G401.6 (cell line): ENCODE measurements at regions not wholly inside any gene's neighbourhood (a gene's known extent, or its start where the extent isn't known, plus 50 kb on each side); places are given as distances from the start of the nearest gene placed in this dataset.

Experiments used
- FAIRE-seq: peaks from 2 replicates; lab custom pipeline; 2012; peaks lifted over from hg19 to GRCh38; lab: Jason Lieb, UNC

DNA sequence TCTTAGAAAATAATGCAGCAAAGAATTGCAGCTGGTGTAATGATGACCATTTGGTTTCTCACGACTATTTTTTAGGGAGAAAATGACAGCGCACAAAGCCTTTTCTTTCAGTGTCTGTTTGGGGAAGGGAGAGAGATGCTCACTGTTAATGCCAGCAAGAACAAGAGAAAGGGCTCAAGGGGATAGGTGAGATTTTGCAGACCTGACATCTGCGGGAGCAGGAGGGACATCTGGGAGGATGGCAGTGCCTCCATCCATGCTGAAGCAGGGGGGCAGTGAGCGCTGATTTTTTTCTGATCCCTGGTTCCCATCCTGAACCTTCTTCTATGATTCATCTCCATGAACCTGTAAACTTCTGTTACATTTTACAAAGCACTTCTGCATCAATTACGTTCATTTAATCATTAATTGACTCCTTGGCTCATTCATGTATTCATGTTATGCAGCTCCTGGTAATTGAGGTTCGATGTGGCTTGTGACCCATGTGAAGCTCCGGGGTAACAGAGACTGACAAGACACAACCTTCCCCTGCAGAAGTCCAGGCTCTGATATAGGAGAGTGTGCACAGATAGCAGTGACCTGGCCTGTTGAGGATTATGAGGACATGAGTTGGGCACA lies 595.3 kb downstream of the PTPRU start:
- FAIRE-seq: no peak

DNA sequence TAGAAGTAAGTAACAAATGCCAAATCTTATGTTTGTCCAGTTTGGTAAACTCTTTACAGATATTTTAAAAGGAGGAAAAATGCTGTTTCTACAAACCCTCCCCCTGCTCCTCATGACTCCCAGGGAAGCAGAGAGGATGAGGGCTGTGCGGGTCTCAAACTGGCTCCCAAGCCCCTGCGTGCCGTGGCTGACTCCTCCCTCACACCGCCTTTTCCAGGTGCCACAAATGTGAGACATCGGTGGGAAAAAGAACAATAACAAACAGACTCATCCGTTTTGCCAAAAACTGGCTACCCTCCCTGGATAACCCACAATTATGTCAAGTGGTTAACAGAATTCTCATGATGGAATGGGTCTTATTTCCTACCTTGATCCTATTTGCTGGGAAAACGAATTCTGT lies 594.6 kb downstream of the PTPRU start:
- no peak for FAIRE-seq

DNA sequence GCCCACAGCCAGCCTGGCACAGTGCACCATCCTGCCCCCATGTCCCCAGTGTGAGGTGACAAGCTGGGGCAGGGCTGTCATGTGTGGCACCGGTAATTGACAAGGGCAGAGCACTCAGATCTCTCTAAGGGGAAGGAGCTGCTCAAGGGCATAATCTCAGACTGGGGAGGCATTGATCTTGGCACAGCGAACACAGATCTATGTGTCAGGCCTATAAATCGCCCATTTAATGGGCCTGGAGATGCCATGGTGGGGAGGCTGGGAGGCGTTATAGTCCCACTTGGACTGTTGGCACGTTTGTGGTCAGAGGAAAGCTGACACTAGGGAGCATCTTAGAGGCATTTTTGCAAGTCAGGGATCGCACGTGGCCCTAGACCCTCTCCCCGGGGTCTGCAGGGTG lies 594.1 kb downstream of the PTPRU start:
- FAIRE-seq: no peak

DNA sequence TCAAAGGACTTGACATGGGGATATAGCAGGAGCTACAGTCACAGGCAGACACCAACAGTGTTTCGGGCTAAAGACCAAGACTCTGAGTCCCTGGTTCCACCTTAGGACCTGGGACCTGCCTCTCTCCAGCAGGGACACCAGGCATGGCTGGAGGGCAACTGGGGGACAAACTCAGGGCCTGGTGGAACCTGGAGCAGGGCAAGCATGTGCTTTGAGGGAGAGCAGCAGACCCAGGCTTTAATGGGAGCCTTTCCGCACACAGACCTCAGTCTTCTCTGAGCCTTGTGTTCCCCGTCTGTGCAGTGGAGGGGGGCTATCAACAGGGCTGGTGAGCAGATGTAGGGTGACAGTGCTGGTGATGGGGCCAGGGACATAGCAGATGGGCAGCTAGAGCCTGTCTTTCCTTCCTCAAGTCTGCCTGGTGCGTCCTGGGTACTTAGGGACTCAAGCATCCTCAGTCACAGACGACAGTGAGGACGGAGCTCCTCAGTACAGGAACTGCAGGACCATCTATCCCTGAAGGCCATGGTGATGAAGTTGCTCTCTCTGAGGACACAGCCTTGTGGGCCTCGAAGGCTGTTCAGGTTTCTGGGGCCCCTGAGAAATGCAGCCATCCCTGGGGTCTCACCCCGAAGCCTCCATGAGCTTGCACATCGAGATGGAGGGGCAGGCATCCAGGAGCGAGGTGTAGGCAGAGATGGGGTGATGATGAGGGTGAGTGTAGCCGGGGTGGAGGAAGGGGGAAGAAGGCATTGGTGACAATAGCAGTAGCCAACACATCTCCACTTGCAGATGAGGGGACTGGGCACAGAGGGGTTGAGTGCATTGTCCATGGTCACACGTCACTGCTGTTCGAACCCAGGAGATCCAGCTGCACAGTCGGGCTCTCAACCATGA lies 593.4 kb downstream of the PTPRU start:
- no peak for FAIRE-seq

DNA sequence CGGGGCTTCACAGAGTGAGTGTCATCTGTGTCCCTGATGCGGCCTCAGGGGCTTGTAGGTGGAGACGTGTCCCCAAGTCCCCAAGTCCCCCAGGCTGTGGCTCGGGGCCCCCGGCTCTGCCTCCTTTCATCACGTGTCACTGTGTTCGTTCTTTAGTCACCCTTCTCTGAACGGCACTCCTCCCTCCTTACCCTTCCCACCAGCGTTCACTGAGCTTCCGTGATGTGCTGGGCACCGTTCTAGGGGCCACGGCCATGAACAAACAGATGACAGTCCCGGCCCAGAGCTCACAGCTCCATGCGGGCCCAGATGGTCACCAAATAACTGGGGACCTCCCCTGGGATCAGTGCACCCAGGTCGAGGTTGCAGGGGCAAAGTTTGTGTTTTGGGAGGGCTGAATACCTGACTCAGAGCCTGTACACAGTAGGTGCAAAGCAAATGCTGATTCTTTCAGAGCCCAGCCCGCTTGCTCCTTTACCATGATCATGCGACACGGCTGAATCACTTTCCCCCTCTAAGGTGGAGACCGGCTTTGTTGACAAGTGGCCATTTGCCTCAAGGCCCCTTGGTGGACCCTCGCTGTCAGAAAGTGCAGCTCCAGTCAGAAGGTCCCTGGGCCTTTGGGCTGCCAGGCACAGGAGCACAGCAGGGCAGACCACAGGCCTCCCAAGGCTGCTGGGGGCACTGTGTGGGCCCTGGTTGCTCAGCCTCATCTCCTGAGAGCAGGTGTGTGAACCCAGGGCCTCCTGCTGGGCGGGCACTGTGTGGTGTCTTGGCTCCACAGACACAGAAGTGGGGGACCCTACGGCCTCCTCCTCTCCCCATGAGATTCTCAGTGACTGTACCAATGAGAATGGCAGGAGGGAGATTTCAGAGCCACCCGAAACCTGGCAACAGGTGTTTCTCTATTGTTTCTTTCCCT lies 592.5 kb downstream of the PTPRU start:
- no peak for FAIRE-seq

DNA sequence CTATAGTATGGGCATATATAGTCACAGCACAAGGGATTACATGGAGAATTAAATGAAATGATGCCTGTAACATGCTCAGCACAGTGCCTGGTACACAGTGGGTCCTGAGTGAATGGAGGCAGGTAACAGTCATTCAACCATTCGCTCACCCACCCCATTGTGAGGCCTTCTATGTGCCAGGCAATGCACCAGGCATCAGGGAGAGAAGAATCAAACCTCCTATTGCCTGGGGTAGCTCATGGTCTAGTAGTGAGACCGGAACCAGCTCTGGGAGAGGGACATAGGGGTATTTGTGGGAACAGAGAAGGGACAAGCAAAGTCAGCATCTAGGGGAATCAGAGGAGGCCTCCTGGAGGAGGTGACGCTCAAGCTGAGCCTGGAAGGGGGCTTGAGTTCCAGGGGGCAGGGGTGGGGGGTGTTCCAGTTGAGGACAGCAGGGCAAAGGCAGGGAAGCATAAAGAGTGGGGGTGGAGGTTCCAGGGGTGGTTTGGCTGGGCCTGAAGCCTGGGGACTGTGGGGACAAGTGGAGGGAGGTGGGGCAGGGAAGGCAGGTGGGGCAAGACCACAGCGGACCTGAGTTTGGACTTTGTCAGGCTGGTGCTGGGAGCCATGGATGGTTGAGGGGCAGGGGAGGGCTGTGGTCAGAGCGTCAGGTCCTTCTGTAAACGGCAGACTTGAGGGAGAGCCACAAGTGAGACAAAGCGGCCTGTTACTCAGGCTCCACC lies 591.6 kb downstream of the PTPRU start:
- FAIRE-seq: no peak

DNA sequence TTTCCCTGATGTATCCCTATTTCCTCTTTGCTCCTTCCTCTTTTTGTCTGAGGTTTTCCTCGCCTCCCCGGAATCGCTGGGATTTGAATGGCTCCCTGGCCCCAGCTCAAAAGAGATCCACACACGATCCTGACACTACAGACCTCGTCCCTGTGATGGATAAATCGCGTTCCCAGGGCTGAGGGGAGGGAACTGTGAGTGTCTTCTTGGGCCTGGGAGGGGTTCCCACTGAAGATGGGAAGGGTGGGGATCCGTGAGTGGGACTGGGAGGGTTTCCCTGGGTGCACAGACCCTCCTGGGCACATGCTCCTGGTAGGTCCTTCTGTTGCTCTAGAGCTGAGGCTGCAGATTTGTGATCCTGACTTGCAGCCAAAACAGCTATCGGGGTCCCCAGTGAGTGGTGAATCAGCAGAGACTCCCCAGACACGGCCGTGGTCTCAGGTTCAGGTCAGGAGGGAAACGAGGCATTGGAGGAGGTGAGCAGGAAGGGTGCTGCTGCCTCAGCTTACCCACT lies 591.0 kb downstream of the PTPRU start:
- FAIRE-seq: no peak

DNA sequence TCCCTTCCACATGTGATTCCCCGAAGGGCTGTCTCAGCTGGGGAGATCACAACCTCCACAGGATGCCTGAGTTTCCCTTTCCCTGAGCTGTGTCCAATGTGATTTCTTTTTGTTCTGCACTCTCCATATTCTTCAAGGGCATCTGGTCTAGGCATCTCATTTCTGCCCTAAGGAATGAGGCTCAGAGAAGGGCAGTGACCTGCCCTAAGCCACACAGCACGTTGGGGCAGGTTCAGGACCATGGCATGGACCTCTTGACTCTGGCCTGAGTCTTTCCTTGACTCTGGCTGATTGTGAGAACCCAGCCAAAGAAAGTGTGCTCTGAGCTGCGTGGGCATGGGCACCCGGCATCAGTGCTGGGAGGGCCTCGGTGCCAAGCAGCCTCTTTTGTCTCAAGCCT lies 590.3 kb downstream of the PTPRU start:
- no peak for FAIRE-seq

DNA sequence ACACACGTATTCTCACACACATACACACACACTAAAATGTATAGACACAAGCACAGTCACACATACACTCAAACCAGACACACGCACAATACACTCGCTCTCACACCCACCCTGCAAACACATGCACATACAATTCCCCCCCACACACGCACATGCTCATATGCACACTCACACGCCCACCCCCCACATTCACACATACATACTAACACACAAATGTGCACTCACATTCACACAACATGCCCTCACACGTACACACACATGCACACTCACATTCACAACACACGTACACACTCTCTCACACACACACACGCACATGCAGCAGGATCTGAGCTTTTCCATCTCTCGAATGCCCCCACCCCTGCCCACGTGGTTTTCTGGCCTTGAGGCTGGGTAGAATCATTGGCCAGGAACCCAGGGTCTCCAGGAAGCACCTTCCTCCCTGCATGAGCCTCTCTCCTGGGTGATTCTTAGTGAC lies 589.7 kb downstream of the PTPRU start:
- FAIRE-seq: no peak

DNA sequence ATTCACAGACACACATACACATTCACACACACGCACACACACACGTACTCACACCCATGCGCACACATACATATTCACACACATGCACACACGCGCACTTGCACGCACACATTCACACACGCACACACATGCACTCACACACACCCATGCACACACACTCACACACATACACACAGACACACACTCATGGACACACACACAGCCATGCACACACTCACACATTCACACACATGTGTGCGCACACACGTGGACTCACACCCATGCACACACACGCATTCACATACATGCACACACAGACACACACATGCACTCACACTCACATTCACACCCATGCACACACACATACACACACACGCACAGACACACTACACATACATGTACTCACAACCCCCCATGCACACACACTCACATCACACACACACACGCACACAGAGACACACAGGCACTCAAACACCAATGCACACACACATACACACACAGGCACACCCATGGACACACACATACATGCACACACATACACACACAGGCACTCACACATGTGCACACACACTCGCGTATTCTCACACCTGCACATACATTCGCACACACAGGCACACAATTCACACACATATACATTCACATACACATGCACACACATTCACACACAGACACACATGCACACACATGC lies 589.1 kb downstream of the PTPRU start:
- FAIRE-seq: no peak

DNA sequence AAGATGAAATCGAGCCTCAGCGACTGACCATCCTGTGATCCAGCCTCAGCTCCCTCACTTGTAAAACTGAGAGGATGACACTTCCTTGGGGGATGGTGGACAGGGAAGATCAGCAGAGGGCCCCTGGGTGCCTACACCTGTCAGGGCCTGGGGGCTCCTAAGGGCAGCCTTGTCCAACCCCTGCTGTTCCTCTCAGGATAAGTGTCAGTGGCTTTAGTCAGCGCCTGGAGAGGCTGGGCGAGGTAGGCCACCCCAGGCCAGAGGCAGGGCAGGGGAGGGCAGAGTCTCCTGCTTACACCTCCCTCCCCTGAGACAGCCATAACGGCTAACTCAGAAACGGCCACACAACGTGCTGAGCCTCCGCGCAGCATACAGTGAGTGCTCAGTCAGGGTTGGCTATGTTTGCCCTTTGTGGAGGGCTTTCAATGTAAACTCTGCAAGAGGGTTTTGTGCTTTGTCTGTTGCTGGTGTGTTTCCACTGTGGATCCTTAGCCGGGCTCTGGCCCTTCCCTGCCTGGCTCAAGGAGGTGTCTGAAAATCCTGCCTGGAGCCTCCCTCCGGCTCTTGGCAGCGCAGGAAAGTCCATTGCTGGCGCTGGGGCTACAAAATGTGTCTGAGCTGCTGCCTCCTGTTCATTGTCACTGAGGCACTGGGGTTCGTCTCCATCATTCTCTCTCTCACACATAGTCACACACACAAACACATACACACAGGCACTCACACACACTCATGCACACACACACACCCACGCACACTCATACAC lies 588.4 kb downstream of the PTPRU start:
- no peak for FAIRE-seq

DNA sequence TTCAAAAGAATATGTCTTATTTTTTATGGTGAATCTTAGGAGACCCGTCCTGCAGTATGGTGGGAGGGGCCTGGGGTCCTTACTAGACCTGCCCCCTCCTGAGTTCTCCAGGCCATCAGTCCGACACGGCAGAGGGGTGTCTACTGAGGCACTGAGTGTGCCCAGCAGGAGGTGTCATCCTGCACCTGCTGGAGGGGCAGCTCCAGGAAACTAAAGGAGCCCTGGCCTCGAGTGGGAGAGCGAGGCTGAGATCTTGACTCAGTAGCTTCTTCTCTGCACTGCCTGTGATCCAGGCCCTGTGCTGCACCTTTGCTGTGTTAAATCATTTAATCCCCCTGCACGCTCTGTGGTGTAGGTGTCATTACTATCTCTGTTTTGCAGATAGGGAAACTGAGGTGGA lies 587.7 kb downstream of the PTPRU start:
- no peak for FAIRE-seq

DNA sequence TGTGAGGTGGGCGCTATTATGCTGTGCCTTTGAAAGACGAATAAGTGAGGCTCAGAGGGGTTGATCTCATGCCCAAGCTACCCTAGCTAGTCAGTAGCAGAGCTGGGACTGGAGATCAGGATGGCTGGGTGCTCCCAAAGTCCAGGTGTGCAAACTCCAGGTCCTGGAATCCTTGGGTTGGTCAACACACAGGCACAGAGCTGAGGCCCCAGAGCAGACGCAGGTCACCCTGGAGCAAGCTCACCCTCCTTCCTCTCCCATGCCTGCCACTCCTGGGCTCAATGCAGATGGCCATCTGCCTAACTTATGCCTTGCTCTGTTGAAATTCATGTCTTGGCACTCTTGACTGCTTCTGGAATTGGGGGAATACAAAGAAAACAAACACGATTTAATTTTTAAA lies 587.2 kb downstream of the PTPRU start:
- FAIRE-seq: no peak

DNA sequence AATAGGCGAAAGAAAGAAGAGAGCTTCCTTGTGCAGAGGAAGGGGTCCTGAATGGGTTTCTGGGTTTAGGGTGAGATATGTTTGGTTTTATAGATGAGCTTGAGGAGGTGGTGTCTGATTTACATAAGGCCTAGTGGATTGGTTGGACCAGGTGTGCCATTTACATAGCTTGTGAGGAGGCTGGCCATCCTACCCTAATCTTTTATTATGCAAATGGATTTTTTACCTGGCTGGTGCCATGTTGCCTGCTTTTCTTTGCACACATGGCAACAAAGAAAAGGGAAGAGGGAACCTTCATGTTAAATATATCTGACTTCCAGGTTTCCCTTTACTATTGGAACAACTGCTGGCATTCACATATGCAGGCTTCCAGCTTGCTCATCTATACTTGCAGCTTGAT lies 585.3 kb downstream of the PTPRU start:
- FAIRE-seq: no peak

DNA sequence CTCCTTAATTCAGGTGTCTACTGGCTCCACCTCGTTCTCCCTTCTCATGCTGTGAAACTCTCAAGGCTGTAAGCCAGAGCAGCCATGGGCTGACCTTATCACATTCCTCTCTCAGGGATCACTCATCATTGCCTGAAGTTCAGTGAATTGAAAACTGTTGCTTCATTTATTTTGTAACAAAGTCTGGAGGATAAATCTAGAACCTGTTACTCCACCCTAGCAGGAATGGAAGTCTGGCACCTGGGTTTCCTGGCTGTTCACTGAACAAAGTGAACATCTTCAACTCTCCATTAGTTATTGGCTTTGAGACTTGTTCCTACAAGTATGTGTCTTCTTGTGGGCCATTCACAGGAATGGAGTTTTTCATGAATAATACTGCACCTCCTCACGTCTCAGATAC lies 584.1 kb downstream of the PTPRU start:
- FAIRE-seq: no peak

DNA sequence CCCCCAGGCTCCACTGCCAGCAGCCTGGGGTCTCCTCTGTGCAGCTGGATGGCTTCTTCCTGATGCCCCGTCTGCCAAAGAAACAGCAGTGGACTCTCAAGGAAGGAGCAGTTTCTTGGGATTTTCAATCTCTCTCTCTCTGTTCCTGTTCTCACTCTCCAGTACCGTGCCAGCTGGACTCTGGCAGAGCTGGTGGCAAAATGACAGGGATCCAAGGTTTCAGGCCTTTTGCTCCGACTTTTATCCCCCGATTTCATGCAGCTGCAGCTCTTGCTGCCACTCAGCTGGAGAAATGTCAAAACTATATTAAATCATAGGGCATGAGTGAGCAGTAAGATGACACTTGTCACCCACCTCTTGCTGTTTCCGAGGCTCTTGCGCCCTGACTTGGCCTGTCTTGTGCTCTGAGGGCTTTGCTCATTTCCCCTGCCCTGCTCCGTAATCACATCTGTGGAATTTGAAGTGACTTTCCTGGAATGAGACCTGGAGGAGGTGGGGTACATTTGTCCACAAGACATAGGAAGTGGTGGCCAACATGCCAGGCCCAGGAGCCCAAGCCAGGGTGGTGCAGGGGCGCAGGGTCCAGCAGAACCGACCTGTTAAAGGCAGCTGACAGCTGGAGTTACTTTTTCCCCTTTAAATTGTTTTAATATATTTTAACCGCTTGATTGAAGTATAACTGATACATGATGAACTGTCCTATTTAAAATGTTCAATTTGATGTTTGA lies 576.2 kb downstream of the PTPRU start:
- FAIRE-seq: no peak

DNA sequence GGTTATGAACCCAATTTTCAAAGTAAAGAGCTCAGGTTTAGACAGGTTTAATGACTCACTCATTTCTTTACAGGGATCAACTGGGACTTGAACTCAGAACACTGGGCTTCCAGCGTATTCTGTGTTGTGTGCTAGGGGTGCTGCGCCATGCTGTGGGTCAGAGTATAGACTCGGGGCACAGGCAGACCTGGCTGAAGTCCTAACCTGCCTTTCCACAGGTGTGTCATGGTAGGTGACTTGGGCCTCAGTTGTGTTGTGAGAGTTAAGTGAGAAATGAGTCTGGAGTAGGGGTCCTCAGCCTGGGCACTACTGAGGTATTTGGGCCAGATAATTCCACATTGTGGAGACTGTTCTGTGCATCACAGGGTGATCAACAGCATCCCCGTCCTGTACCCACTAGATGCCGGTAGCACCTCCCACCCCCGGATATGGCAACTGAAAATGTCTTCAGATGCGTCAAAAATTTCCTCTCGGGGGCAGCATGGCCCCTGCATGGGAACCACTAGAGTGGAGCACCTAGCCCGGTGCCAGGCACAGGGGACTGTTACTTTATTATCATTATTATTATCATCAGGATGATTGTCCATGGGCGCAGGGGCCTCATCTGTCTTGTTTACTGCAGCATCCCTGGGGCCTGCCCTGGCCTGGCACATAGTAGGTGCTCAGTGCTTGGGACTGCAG lies 575.5 kb downstream of the PTPRU start:
- FAIRE-seq: no peak

DNA sequence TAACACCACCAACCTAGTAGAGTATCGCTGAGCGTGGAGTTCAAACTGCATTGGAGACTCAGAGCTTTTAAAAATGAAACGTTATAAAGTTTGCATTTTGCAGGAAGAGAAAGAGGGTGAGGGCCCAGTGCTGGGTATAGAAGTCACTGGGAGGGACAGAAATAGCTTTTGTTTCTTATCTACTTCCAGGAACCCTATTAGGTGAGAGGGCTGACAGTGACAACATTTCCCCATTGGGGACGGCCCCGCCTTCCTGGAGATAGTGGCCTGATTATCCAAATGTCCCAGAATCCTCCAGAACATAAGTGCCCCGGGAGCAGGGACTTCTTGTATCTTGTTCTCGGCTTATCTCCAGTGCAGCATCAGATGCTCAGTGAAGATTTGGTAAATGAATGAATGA lies 574.9 kb downstream of the PTPRU start:
- FAIRE-seq: no peak
